Sigmoid colon (tissue), 3 donors: ENCODE measurements at regions not wholly inside any gene's neighbourhood (a gene's known extent, or its start where the extent isn't known, plus 50 kb on each side); places are given as distances from the start of the nearest gene placed in this dataset.

Source experiments
- CTCF ChIP-seq, 4 experiments: fragments of 450-650 bp in 3 of 4; fragments of 200-600 bp in 1 of 4; IDR thresholded peaks; one replicate each; pipeline ENCODE4 v1.5.1; 2016 to 2019; ENCODE audit warnings: antibody characterized with exemption in 4 of 4, mild to moderate bottlenecking in 3 of 4, moderate library complexity in 2 of 4
- POLR2A ChIP-seq, 2 donors: fragments of 450-650 bp; IDR thresholded peaks; one replicate each; pipeline ENCODE4 v1.6.1; 2016; ENCODE audit warnings: antibody characterized with exemption in 2 of 2, mild to moderate bottlenecking in 2 of 2, moderate library complexity in 2 of 2

- TF ChIP-seq CTCF (IDR thresholded peaks at IDR 0.05) (no peak), POLR2A (IDR thresholded peaks at IDR 0.05) (no peak)
Observed at GRCh38 chr1:105359457-105359856, 1609.8 kb downstream of the AMY1C start.
